ENCODE measurements at regions not wholly inside any gene's neighbourhood (a gene's known extent, or its start where the extent isn't known, plus 50 kb on each side); places are given as distances from the start of the nearest gene placed in this dataset.

- no peaks in the 10 kb centered on the region for H3K36me3 ChIP-seq (ENCODE audit: control insufficient read depth in 2 of 2, insufficient read depth in 1 of 2, low read length in 2 of 2)
- no peak overlapping the region for H3K27ac ChIP-seq (ENCODE audit: extremely low read depth, low read depth, low read length)
- CTCF ChIA-PET: interaction anchor here (0.8 kb wide), 1 partner anchor 19 kb away, joined by 4 read pairs; no protein-coding TSS in a partner anchor
- no peak for TF ChIP-seq GFI1B (tag by site-specific recombination; IDR thresholded peaks at IDR 0.05)
- H3K4me3 ChIP-seq (ENCODE audit: low read depth, low read length): no peak overlapping the region
- H3K9me3 ChIP-seq (ENCODE audit: control insufficient read depth, insufficient read depth, low read depth, low read length): no peaks in the 10 kb centered on the region
- H3K4me1 ChIP-seq (ENCODE audit: control insufficient read depth, insufficient read depth, low read length): no peaks in the 10 kb centered on the region
- POLR2A ChIA-PET: no interaction called here
Observed at GRCh38 chr14:95406756-95407277, 87.1 kb upstream of the CLMN start.

DNA sequence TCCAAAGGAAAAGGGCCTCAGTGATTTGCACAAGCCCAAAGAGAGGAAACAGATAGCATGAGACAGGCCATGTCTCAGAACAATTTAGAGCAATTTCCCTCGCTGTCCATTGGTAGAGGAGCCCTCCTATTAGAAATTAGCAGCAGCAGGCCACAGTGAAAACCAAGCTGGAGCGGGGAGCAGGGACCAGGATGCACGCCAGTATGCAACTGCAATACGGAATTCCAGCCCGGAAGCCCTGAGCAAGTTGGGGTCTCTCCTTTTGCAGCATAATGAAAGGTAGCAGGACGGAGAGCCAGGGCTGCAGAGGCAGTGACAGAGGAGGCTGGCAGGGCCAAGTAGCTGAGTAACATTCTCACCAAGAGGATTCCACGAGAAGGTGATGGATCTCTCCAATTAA lies 84.9 kb upstream of the CLMN start:
- Histone ChIP-seq H3K27ac (ENCODE audit: extremely low read depth, low read depth, low read length) (no peak overlapping the region), H3K4me1 (ENCODE audit: control insufficient read depth, insufficient read depth, low read length) (no peaks in the 10 kb centered on the region), H3K36me3 (ENCODE audit: control insufficient read depth in 2 of 2, insufficient read depth in 1 of 2, low read length in 2 of 2) (no peaks in the 10 kb centered on the region), H3K9me3 (ENCODE audit: control insufficient read depth, insufficient read depth, low read depth, low read length) (no peaks in the 10 kb centered on the region), H3K4me3 (ENCODE audit: low read depth, low read length) (no peak overlapping the region)
- TF ChIP-seq ZSCAN23 (tag by site-specific recombination; IDR thresholded peaks at IDR 0.05): no peak
- TF ChIP-seq, protein P1, sequence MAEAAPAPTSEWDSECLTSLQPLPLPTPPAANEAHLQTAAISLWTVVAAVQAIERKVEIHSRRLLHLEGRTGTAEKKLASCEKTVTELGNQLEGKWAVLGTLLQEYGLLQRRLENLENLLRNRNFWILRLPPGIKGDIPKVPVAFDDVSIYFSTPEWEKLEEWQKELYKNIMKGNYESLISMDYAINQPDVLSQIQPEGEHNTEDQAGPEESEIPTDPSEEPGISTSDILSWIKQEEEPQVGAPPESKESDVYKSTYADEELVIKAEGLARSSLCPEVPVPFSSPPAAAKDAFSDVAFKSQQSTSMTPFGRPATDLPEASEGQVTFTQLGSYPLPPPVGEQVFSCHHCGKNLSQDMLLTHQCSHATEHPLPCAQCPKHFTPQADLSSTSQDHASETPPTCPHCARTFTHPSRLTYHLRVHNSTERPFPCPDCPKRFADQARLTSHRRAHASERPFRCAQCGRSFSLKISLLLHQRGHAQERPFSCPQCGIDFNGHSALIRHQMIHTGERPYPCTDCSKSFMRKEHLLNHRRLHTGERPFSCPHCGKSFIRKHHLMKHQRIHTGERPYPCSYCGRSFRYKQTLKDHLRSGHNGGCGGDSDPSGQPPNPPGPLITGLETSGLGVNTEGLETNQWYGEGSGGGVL (tag by site-specific recombination; IDR thresholded peaks at IDR 0.05): no peak
- TF ChIP-seq ZBTB7A (tag by site-specific recombination; IDR thresholded peaks at IDR 0.05; ENCODE audit: low read depth): no peak
- no peak for TF ChIP-seq HIC1 (tag by site-specific recombination; IDR thresholded peaks at IDR 0.05)
- TF ChIP-seq ZIC2 (tag by site-specific recombination; IDR thresholded peaks at IDR 0.05): no peak
- TF ChIP-seq, protein P2, sequence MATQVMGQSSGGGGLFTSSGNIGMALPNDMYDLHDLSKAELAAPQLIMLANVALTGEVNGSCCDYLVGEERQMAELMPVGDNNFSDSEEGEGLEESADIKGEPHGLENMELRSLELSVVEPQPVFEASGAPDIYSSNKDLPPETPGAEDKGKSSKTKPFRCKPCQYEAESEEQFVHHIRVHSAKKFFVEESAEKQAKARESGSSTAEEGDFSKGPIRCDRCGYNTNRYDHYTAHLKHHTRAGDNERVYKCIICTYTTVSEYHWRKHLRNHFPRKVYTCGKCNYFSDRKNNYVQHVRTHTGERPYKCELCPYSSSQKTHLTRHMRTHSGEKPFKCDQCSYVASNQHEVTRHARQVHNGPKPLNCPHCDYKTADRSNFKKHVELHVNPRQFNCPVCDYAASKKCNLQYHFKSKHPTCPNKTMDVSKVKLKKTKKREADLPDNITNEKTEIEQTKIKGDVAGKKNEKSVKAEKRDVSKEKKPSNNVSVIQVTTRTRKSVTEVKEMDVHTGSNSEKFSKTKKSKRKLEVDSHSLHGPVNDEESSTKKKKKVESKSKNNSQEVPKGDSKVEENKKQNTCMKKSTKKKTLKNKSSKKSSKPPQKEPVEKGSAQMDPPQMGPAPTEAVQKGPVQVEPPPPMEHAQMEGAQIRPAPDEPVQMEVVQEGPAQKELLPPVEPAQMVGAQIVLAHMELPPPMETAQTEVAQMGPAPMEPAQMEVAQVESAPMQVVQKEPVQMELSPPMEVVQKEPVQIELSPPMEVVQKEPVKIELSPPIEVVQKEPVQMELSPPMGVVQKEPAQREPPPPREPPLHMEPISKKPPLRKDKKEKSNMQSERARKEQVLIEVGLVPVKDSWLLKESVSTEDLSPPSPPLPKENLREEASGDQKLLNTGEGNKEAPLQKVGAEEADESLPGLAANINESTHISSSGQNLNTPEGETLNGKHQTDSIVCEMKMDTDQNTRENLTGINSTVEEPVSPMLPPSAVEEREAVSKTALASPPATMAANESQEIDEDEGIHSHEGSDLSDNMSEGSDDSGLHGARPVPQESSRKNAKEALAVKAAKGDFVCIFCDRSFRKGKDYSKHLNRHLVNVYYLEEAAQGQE (tag by site-specific recombination; IDR thresholded peaks at IDR 0.05): no peak
- TF ChIP-seq ZBTB8A (tag by site-specific recombination; IDR thresholded peaks at IDR 0.05): no peak
- TF ChIP-seq ZNF24 (tag by site-specific recombination; IDR thresholded peaks at IDR 0.05): no peak
- TF ChIP-seq SALL2 (tag by site-specific recombination; IDR thresholded peaks at IDR 0.05; ENCODE audit: borderline replicate concordance): no peak
- no peak for TF ChIP-seq BCL11A (tag by site-specific recombination; IDR thresholded peaks at IDR 0.05; ENCODE audit: low read depth)
- TF ChIP-seq GFI1B (tag by site-specific recombination; IDR thresholded peaks at IDR 0.05): no peak
- no peak for TF ChIP-seq ZNF112 (tag by site-specific recombination; IDR thresholded peaks at IDR 0.05)
- no peak for TF ChIP-seq ZNF133 (tag by site-specific recombination; IDR thresholded peaks at IDR 0.05)
- CTCF ChIA-PET: no interaction called here
- POLR2A ChIA-PET: no interaction called here

DNA sequence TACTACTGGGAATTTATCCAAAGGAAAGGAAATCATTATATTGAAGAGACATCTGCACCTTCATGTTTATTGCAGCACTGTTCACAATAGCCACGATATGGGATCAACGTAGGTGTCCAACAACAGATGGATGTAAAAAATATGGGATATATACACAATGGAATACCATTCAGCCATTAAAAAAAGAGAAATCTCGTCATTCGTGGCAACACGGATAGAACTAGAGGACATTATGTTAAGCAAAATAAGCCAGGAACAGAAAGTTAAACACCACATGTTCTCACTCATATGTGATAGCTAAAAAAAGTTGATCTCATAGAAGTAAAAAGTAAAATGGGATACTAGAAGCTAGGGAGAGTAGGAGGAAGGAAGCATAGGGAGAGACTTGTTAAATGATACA lies 82.9 kb upstream of the CLMN start:
- Histone ChIP-seq H3K36me3 (ENCODE audit: control insufficient read depth in 2 of 2, insufficient read depth in 1 of 2, low read length in 2 of 2) (no peaks in the 10 kb centered on the region), H3K4me1 (ENCODE audit: control insufficient read depth, insufficient read depth, low read length) (no peaks in the 10 kb centered on the region), H3K4me3 (ENCODE audit: low read depth, low read length) (no peak overlapping the region), H3K9me3 (ENCODE audit: control insufficient read depth, insufficient read depth, low read depth, low read length) (no peaks in the 10 kb centered on the region), H3K27ac (ENCODE audit: extremely low read depth, low read depth, low read length) (no peak overlapping the region)
- CTCF ChIA-PET: interaction anchor here (1.4 kb wide), 1 partner anchor 30 kb away, joined by 3 read pairs; no protein-coding TSS in a partner anchor
- POLR2A ChIA-PET: no interaction called here
- TF ChIP-seq ZFHX2 (tag by site-specific recombination; conservative IDR thresholded peaks at IDR 0.05): no peak
- TF ChIP-seq TRIM28 (IDR thresholded peaks at IDR 0.05; ENCODE audit: borderline replicate concordance, low read length): no peak
- no peak for TF ChIP-seq ZNF155 (tag by site-specific recombination; IDR thresholded peaks at IDR 0.05)
- TF ChIP-seq, protein P3, sequence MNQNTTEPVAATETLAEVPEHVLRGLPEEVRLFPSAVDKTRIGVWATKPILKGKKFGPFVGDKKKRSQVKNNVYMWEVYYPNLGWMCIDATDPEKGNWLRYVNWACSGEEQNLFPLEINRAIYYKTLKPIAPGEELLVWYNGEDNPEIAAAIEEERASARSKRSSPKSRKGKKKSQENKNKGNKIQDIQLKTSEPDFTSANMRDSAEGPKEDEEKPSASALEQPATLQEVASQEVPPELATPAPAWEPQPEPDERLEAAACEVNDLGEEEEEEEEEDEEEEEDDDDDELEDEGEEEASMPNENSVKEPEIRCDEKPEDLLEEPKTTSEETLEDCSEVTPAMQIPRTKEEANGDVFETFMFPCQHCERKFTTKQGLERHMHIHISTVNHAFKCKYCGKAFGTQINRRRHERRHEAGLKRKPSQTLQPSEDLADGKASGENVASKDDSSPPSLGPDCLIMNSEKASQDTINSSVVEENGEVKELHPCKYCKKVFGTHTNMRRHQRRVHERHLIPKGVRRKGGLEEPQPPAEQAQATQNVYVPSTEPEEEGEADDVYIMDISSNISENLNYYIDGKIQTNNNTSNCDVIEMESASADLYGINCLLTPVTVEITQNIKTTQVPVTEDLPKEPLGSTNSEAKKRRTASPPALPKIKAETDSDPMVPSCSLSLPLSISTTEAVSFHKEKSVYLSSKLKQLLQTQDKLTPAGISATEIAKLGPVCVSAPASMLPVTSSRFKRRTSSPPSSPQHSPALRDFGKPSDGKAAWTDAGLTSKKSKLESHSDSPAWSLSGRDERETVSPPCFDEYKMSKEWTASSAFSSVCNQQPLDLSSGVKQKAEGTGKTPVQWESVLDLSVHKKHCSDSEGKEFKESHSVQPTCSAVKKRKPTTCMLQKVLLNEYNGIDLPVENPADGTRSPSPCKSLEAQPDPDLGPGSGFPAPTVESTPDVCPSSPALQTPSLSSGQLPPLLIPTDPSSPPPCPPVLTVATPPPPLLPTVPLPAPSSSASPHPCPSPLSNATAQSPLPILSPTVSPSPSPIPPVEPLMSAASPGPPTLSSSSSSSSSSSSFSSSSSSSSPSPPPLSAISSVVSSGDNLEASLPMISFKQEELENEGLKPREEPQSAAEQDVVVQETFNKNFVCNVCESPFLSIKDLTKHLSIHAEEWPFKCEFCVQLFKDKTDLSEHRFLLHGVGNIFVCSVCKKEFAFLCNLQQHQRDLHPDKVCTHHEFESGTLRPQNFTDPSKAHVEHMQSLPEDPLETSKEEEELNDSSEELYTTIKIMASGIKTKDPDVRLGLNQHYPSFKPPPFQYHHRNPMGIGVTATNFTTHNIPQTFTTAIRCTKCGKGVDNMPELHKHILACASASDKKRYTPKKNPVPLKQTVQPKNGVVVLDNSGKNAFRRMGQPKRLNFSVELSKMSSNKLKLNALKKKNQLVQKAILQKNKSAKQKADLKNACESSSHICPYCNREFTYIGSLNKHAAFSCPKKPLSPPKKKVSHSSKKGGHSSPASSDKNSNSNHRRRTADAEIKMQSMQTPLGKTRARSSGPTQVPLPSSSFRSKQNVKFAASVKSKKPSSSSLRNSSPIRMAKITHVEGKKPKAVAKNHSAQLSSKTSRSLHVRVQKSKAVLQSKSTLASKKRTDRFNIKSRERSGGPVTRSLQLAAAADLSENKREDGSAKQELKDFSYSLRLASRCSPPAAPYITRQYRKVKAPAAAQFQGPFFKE (tag by site-specific recombination; IDR thresholded peaks at IDR 0.05; ENCODE audit: borderline replicate concordance): no peak
- TF ChIP-seq HOXA7 (CRISPR knock-in tag; IDR thresholded peaks at IDR 0.05; ENCODE audit: borderline replicate concordance): no peak
- TF ChIP-seq ZSCAN23 (tag by site-specific recombination; IDR thresholded peaks at IDR 0.05): no peak
- no peak for TF ChIP-seq KLF9 (tag by site-specific recombination; IDR thresholded peaks at IDR 0.05; ENCODE audit: low read depth)

Measured in HEK293 (cell line).